ENCODE measurements at regions not wholly inside any gene's neighbourhood (a gene's known extent, or its start where the extent isn't known, plus 50 kb on each side); places are given as distances from the start of the nearest gene placed in this dataset.

- no peak overlapping the region for H4K8ac ChIP-seq (ENCODE audit: low read depth in 2 of 2, low read length in 2 of 2)
- in situ Hi-C loops (cut with MboI; ENCODE audit: low sequenced_read_pairs): loop anchor here (5.0 to 25.0 kb wide), 3 partner anchors 186 to 1481 kb away; no protein-coding TSS in a partner anchor
Observed at GRCh38 chr5:93793159-93793781, 51.9 kb upstream of the POU5F2 start.

More at GRCh38 chr5:93793159-93793781, 51.9 kb upstream of the POU5F2 start:
- no peak overlapping the region for H3K4ac ChIP-seq (ENCODE audit: low read depth, low read length)
- H3K18ac ChIP-seq (ENCODE audit: low read depth, low read length): no peak overlapping the region
- H3K79me1 ChIP-seq (ENCODE audit: low read depth in 1 of 2, low read length in 2 of 2): no peaks in the 10 kb centered on the region
- H2BK5ac ChIP-seq (ENCODE audit: low read depth, low read length, poor library complexity, severe bottlenecking): no peak overlapping the region
- intact Hi-C loops (cut with micrococcal nuclease) (loop anchor here (10.0 kb wide), 1 partner anchor 1478 kb away; no protein-coding TSS in a partner anchor), dilution Hi-C loops (cut with HindIII; ENCODE audit: low sequenced_read_pairs, unreplicated experiment) (no loop called here)
- H4K5ac ChIP-seq (ENCODE audit: low read depth, low read length): no peak overlapping the region
- no peak overlapping the region for H4K91ac ChIP-seq (ENCODE audit: insufficient read depth, low read depth, low read length)
- DNase-seq: no peak
- H4K20me1 ChIP-seq (ENCODE audit: insufficient read depth, low read length): no peaks in the 10 kb centered on the region
- H3K9me3 ChIP-seq (ENCODE audit: control insufficient read depth, insufficient read depth, low read length): no peaks in the 10 kb centered on the region
- CTCF ChIA-PET: no interaction called here
- no peak overlapping the region for H2BK20ac ChIP-seq (ENCODE audit: low read depth, low read length)
- H3K27ac ChIP-seq (ENCODE audit: insufficient read depth, low read length): no peak overlapping the region
- TF ChIP-seq CEBPB (IDR thresholded peaks at IDR 0.05; ENCODE audit: low read depth, low read length) (no peak), NFE2L2 (IDR thresholded peaks at IDR 0.05; ENCODE audit: low read depth, low read length) (no peak), FOS (IDR thresholded peaks at IDR 0.05; ENCODE audit: low read depth, low read length) (no peak), CTCF (conservative IDR thresholded peaks at IDR 0.05; ENCODE audit: low read depth, low read length) (no peak), ELK1 (IDR thresholded peaks at IDR 0.05; ENCODE audit: borderline replicate concordance, low read depth, low read length) (no peak), BHLHE40 (IDR thresholded peaks at IDR 0.05; ENCODE audit: low read depth, low read length) (no peak), RFX5 (IDR thresholded peaks at IDR 0.05; ENCODE audit: low read depth, low read length) (no peak), MXI1 (IDR thresholded peaks at IDR 0.05; ENCODE audit: borderline replicate concordance, low read depth, low read length) (no peak), POLR2A (IDR thresholded peaks at IDR 0.05; ENCODE audit: low read depth, low read length) (no peak), RAD21 (IDR thresholded peaks at IDR 0.05; ENCODE audit: low read length) (no peak), SMC3 (IDR thresholded peaks at IDR 0.05; ENCODE audit: low read depth, low read length) (no peak), MAFK (IDR thresholded peaks at IDR 0.05; ENCODE audit: low read depth, low read length) (no peak), CHD1 (IDR thresholded peaks at IDR 0.05; ENCODE audit: low read depth, low read length) (no peak), RCOR1 (IDR thresholded peaks at IDR 0.05; ENCODE audit: insufficient replicate concordance, low read length) (no peak), MAZ (IDR thresholded peaks at IDR 0.05; ENCODE audit: borderline replicate concordance, low read depth, low read length) (no peak)
- TF ChIP-seq, protein P1, sequence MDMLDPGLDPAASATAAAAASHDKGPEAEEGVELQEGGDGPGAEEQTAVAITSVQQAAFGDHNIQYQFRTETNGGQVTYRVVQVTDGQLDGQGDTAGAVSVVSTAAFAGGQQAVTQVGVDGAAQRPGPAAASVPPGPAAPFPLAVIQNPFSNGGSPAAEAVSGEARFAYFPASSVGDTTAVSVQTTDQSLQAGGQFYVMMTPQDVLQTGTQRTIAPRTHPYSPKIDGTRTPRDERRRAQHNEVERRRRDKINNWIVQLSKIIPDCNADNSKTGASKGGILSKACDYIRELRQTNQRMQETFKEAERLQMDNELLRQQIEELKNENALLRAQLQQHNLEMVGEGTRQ (IDR thresholded peaks at IDR 0.05; ENCODE audit: low read depth, low read length): no peak
- H3K14ac ChIP-seq (replicated peaks; ENCODE audit: low read depth, low read length): no peak overlapping the region
- ATAC-seq (ENCODE audit: low read depth): no peak
- no peak overlapping the region for H3K4me2 ChIP-seq (ENCODE audit: low read depth, low read length)
- POLR2A ChIA-PET (ENCODE audit: unreplicated experiment): no interaction called here
- peaks cover 4% of the 10 kb centered on the region; the same call in 1 of the 2 replicates for H3K4me1 ChIP-seq (ENCODE audit: control insufficient read depth, insufficient read depth, low read length)
- H2BK15ac ChIP-seq (ENCODE audit: low read depth, low read length): no peak overlapping the region
- no peak overlapping the region for H3K4me3 ChIP-seq (ENCODE audit: insufficient read depth, low read depth, low read length)
- H2AK9ac ChIP-seq (replicated peaks; ENCODE audit: low read depth, low read length, poor library complexity): no peak overlapping the region
- BruUV-seq (replicated peaks): no TSS peak
- no peak overlapping the region for H2BK120ac ChIP-seq (ENCODE audit: low read depth, low read length)
- H3K27me3 ChIP-seq (ENCODE audit: control insufficient read depth, insufficient read depth, low read length): no peaks in the 10 kb centered on the region
- 100% methylated on average over 1 of the region's 5 CpGs; no CpG with 5 or more reads in 1 of the 2 experiments for WGBS, 2 experiments (ENCODE audit: extremely low coverage in 2 of 2, insufficient read length in 1 of 2)
- H2AK5ac ChIP-seq (ENCODE audit: low read depth, low read length): no peak overlapping the region
- no peak overlapping the region for H3K9ac ChIP-seq (ENCODE audit: low read depth, low read length)
- H3K23ac ChIP-seq (ENCODE audit: low read depth, low read length): no peak overlapping the region
- no peaks in the 10 kb centered on the region for H3K36me3 ChIP-seq (ENCODE audit: control insufficient read depth, insufficient read depth, low read length)
- no peak overlapping the region for H3K56ac ChIP-seq (ENCODE audit: extremely low read depth, insufficient read depth, low read length)
- H3K9me1 ChIP-seq (ENCODE audit: insufficient read depth, low read length): peaks cover under 1% of the 10 kb centered on the region; the same call in 1 of the 2 replicates
- H2AFZ ChIP-seq (replicated peaks; ENCODE audit: low read length, poor library complexity): no peak overlapping the region
